Lower lobe of right lung (tissue), 2 donors: ENCODE measurements at regions not wholly inside any gene's neighbourhood (a gene's known extent, or its start where the extent isn't known, plus 50 kb on each side); places are given as distances from the start of the nearest gene placed in this dataset.

Source experiments
- ATAC-seq, 2 donors: fragments of 200-7000 bp; cut with Tn5 transposase; one replicate each; pipeline ENCODE4 v1.9.1; 2020 to 2022; ENCODE audit warnings: mild to moderate bottlenecking in 2 of 2, moderate library complexity in 2 of 2
- DNase-seq: peaks from one replicate; pipeline ENCODE4 v3.0.0-alpha.2; 2020
- H3K27ac ChIP-seq: fragments of 200-600 bp; one replicate; pipeline ENCODE4 v1.8.0; 2022
- H3K27me3 ChIP-seq: fragments of 200-600 bp; one replicate; pipeline ENCODE4 v1.8.0; 2022; ENCODE audit warnings: low read depth
- H3K36me3 ChIP-seq: fragments of 200-600 bp; one replicate; pipeline ENCODE4 v1.8.0; 2022; ENCODE audit warnings: mild to moderate bottlenecking
- H3K4me1 ChIP-seq: fragments of 200-600 bp; one replicate; pipeline ENCODE4 v1.8.0; 2022
- H3K4me3 ChIP-seq: fragments of 200-600 bp; one replicate; pipeline ENCODE4 v1.8.0; 2022; ENCODE audit warnings: mild to moderate bottlenecking
- H3K9me3 ChIP-seq: fragments of 200-600 bp; one replicate; pipeline ENCODE4 v1.8.0; 2022
- intact Hi-C: fragments of 100-400 bp; cut with DNase I; formaldehyde crosslinking; loops from one replicate; pipeline ENCODE4 v1.11.0; 2022
- TF ChIP-seq, protein P1 (sequence below): fragments of 200-600 bp; IDR thresholded peaks from one replicate; pipeline ENCODE4 v1.8.0; 2022; ENCODE audit warnings: antibody characterized with exemption, mild to moderate bottlenecking
- donor health status: DM: no; HTN: yes; CAD: no; lungs with severe emphysema.

DNA sequence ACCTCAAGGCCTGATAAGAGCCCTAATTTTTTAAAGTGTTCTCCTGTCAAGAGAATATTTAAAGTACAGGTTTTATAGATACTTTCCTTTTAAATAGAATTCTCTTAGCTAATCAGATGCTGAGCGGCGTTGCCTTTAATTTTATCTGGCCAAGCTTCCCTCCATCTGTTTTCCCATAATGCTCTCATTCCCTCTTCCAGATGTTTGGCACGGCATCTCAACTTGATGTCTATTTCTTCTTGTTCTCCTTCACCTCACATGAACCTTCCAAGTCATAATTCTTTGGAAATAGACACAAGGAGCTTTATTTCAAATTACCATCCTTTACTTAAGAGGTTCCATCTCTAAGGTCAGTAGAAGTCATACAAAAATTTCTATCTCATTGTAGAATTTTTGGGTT lies 76.1 kb upstream of the CPO start:
- Histone ChIP-seq H3K4me1 (no peaks in the 10 kb centered on the region), H3K27ac (no peak overlapping the region), H3K4me3 (no peak overlapping the region), H3K27me3 (no peaks in the 10 kb centered on the region), H3K9me3 (no peaks in the 10 kb centered on the region), H3K36me3 (no peaks in the 10 kb centered on the region)
- TF ChIP-seq, protein P1, sequence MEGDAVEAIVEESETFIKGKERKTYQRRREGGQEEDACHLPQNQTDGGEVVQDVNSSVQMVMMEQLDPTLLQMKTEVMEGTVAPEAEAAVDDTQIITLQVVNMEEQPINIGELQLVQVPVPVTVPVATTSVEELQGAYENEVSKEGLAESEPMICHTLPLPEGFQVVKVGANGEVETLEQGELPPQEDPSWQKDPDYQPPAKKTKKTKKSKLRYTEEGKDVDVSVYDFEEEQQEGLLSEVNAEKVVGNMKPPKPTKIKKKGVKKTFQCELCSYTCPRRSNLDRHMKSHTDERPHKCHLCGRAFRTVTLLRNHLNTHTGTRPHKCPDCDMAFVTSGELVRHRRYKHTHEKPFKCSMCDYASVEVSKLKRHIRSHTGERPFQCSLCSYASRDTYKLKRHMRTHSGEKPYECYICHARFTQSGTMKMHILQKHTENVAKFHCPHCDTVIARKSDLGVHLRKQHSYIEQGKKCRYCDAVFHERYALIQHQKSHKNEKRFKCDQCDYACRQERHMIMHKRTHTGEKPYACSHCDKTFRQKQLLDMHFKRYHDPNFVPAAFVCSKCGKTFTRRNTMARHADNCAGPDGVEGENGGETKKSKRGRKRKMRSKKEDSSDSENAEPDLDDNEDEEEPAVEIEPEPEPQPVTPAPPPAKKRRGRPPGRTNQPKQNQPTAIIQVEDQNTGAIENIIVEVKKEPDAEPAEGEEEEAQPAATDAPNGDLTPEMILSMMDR: no peak
- no peak for ATAC-seq
- intact Hi-C loops: no loop called here
- DNase-seq: no peak

DNA sequence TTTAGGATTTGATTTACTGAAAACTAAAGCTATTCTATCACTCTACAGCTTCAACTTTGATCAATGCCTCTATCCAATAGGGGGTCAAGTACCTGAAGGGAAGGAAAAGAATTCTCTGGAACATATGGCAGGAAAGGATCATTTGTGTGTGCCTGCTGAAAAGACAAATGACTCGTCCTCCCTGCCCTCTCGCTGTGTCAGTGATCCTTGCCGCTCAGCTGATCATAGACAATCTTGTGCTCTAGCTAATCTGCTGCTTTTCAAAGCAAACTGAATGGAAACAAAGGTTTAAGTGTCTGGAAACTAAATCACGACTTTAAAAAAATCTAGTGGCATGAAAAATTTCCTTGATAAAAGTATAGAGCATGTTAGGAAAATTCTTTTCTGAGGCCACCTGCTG lies 75.6 kb upstream of the CPO start:
- Histone ChIP-seq H3K9me3 (no peaks in the 10 kb centered on the region), H3K27me3 (no peaks in the 10 kb centered on the region), H3K27ac (no peak overlapping the region), H3K4me3 (no peak overlapping the region), H3K36me3 (no peaks in the 10 kb centered on the region), H3K4me1 (no peaks in the 10 kb centered on the region)
- intact Hi-C loops: no loop called here
- DNase-seq (no peak), ATAC-seq (no peak)
- TF ChIP-seq, protein P1: no peak

DNA sequence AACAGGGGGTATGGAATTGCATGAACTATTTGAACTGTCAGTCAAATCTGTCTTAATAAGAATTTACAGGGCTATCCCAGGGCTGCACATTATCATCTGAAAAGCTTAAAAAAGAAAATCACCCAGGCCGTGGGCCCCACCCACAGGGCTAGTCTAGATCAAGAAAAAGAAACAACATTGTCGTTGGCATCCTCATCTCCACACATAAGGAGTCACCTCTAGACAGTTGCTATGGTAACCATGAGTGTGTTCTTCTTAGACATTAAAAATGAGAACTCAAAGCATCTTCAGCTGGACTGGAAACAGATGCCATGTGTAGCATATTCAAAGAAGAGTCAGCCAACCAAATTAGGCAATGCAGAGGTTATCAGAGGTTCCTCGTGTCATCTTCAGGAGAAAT lies 72.3 kb upstream of the CPO start:
- H3K4me1 ChIP-seq: no peaks in the 10 kb centered on the region
- TF ChIP-seq, protein P1: no peak
- no peak overlapping the region for H3K27ac ChIP-seq
- intact Hi-C loops: no loop called here
- H3K9me3 ChIP-seq: no peaks in the 10 kb centered on the region
- no peak for ATAC-seq
- DNase-seq: no peak
- H3K4me3 ChIP-seq: no peak overlapping the region
- no peaks in the 10 kb centered on the region for H3K36me3 ChIP-seq
- H3K27me3 ChIP-seq: no peaks in the 10 kb centered on the region

DNA sequence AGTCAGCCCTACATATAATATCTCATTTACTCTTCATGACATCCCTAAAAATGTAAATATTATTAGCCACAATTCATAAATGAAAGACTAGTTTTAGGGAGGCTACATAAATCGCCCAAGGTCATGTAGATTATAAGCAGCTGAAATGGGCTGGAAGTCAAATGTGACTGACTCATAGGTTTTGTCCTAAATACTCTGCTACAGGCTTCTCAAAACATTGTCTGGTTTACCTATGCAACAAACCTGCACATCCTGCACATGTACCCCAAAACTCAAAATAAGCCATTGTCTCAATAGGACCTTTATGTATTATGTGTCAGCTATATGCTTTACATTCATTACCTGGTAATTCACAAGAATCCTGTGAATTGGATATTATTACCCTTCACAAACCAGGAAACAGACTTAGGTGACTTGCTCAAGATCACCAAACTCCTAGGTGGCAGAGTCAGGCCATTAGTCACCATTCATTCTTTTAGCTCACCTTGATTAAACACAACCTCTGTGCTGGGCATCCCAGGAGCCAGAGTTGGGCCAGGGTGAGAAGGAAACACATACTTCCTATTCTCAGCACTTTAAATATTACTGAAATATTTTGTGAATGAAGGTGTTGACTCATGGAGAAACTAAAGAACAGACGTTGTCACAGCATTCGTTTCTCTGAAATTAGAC lies 69.4 kb upstream of the CPO start:
- TF ChIP-seq, protein P1: no peak
- ATAC-seq (no peak), DNase-seq (no peak)
- intact Hi-C loops: no loop called here
- Histone ChIP-seq H3K9me3 (no peaks in the 10 kb centered on the region), H3K4me1 (no peaks in the 10 kb centered on the region), H3K27me3 (no peaks in the 10 kb centered on the region), H3K36me3 (no peaks in the 10 kb centered on the region), H3K27ac (no peak overlapping the region), H3K4me3 (no peak overlapping the region)

DNA sequence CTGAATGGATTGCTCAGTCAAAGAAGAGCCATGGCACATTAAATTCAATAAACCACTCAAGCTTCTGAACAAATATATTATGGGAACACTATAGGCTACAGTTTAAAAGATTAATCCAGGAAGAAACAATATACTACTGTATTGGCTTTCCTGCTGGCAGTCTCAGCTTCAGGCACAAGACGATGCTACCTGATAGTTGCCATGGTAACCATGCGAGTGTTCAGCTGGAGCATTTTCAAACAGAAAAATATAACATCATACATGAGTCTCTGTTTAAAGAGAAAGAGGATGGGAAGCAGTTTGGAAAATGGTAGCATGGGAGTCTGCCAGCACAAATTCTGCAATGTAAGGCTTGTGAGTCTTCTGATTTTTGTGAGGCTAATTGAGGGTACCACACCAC lies 65.9 kb upstream of the CPO start:
- Histone ChIP-seq H3K4me1 (no peaks in the 10 kb centered on the region), H3K27ac (no peak overlapping the region), H3K36me3 (no peaks in the 10 kb centered on the region), H3K4me3 (no peak overlapping the region), H3K9me3 (no peaks in the 10 kb centered on the region), H3K27me3 (no peaks in the 10 kb centered on the region)
- TF ChIP-seq, protein P1: no peak
- intact Hi-C loops: no loop called here
- ATAC-seq: no peak
- no peak for DNase-seq
